Keratinocyte (primary cell): ENCODE measurements at regions not wholly inside any gene's neighbourhood (a gene's known extent, or its start where the extent isn't known, plus 50 kb on each side); places are given as distances from the start of the nearest gene placed in this dataset.

Experiments
- CTCF ChIP-seq, 3 experiments: IDR thresholded peaks in 1 of 3; conservative IDR thresholded peaks in 1 of 3; optimal IDR thresholded peaks in 1 of 3; 2 replicates in 2 of 3; 3 replicates in 1 of 3; pipeline versions ENCODE3 to v1.5.1; 2011; ENCODE audit warnings: low read length in 3 of 3, mild to moderate bottlenecking in 3 of 3, moderate library complexity in 2 of 3, control low read depth in 1 of 3, inconsistent platforms in 1 of 3; ENCODE audit not compliant: insufficient read depth in 2 of 3; ENCODE audit errors: extremely low read depth in 1 of 3
- EZH2 ChIP-seq: IDR thresholded peaks from one replicate; pipeline ENCODE4 v1.6.1; 2012; ENCODE audit warnings: inconsistent platforms, mild to moderate bottlenecking, low read length, moderate library complexity

- TF ChIP-seq CTCF (optimal IDR thresholded peaks at IDR 0.05 in 1 of 3, IDR thresholded peaks at IDR 0.05 in 1 of 3, conservative IDR thresholded peaks at IDR 0.05 in 1 of 3; ENCODE audit: extremely low read depth in 1 of 3, insufficient read depth in 2 of 3, low read length in 3 of 3) = no peak
- TF ChIP-seq EZH2 = no peak
Observed at GRCh38 chrX:139237141-139237540, 293.4 kb upstream of the F9 start.
